ENCODE measurements at regions not wholly inside any gene's neighbourhood (a gene's known extent, or its start where the extent isn't known, plus 50 kb on each side); places are given as distances from the start of the nearest gene placed in this dataset.

GRCh38 chr4:152023674-152024073, 262.9 kb upstream of the GATB start:
- TF ChIP-seq CTCF (IDR thresholded peaks at IDR 0.05) (no peak), POLR2A (IDR thresholded peaks at IDR 0.05) (no peak)
